Sigmoid colon (tissue), 4 donors: ENCODE measurements at regions not wholly inside any gene's neighbourhood (a gene's known extent, or its start where the extent isn't known, plus 50 kb on each side); places are given as distances from the start of the nearest gene placed in this dataset.

ENCODE experiments used
- CTCF ChIP-seq, 4 experiments: fragments of 450-650 bp in 3 of 4; fragments of 200-600 bp in 1 of 4; IDR thresholded peaks; one replicate each; pipeline ENCODE4 v1.5.1; 2016 to 2019; ENCODE audit warnings: antibody characterized with exemption in 4 of 4, mild to moderate bottlenecking in 3 of 4, moderate library complexity in 2 of 4
- POLR2A ChIP-seq, 2 donors: fragments of 450-650 bp; IDR thresholded peaks; one replicate each; pipeline ENCODE4 v1.6.1; 2016; ENCODE audit warnings: antibody characterized with exemption in 2 of 2, mild to moderate bottlenecking in 2 of 2, moderate library complexity in 2 of 2
- POLR2AphosphoS5 ChIP-seq, 4 donors: sonication (generic); formaldehyde crosslinking; IDR thresholded peaks; one replicate each; pipeline ENCODE4 v1.6.1; 2017; ENCODE audit warnings: antibody characterized with exemption in 4 of 4

DNA sequence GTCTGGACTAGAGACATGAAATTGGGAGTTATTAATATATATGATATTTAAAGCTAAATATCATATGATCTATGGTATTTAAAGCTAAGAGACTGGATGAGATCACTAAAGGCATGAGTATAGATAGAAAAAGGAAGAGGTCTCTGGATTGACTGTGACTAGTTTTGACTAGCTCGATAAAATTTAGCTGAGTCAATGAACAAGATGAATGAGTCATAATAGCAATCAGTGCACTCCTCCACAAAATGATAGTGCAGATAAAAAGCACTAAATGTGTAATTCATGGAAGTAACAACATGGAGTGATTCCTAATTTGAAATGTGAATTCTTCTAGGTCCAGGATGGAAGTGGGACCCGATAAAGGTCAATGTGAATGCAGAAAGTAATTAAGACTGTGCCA lies 127.4 kb downstream of the PFDN4 start:
- TF ChIP-seq CTCF (IDR thresholded peaks at IDR 0.05) = no peak
- TF ChIP-seq POLR2AphosphoS5 (IDR thresholded peaks at IDR 0.05) = no peak
- TF ChIP-seq POLR2A (IDR thresholded peaks at IDR 0.05) = no peak
